Mesenchymal stem cell (in vitro differentiated cells and primary cell): ENCODE measurements at regions not wholly inside any gene's neighbourhood (a gene's known extent, or its start where the extent isn't known, plus 50 kb on each side); places are given as distances from the start of the nearest gene placed in this dataset.
A peak's percentile ranks its signal among the peaks of the same experiment; 100 is the strongest.

Experiments used
- DNase-seq: peaks from one replicate; pipeline ENCODE4 v3.0.0-alpha.2; 2013
- H2AFZ ChIP-seq: one replicate; pipeline ENCODE4 v1.6.1; 2013; ENCODE audit warnings: low read depth, mild to moderate bottlenecking, control low read depth, inconsistent platforms, low read length, moderate library complexity
- H2AK5ac ChIP-seq: 2 replicates; pipeline ENCODE4 v1.6.1; 2013; ENCODE audit warnings: low read length, moderate library complexity, mild to moderate bottlenecking, inconsistent platforms; ENCODE audit not compliant: severe bottlenecking
- H2BK120ac ChIP-seq: one replicate; pipeline ENCODE4 v1.6.1; 2013; ENCODE audit warnings: low read depth, mild to moderate bottlenecking, inconsistent platforms, low read length, moderate library complexity
- H2BK12ac ChIP-seq, 2 experiments: one replicate each; pipeline ENCODE4 v1.6.1; 2013; ENCODE audit warnings: inconsistent platforms in 2 of 2, low read length in 2 of 2, mild to moderate bottlenecking in 2 of 2, moderate library complexity in 2 of 2, control low read depth in 1 of 2
- H2BK15ac ChIP-seq: one replicate; pipeline ENCODE4 v1.6.1; 2013; ENCODE audit warnings: mild to moderate bottlenecking, low read depth, inconsistent platforms; ENCODE audit not compliant: poor library complexity, severe bottlenecking
- H2BK5ac ChIP-seq: 2 replicates; pipeline ENCODE4 v1.6.1; 2013; ENCODE audit warnings: low read depth, mild to moderate bottlenecking, low read length, control low read depth, inconsistent platforms; ENCODE audit not compliant: poor library complexity, severe bottlenecking
- H3K14ac ChIP-seq, 2 experiments: one replicate each; pipeline ENCODE4 v1.6.1; 2013; ENCODE audit warnings: inconsistent platforms in 2 of 2, low read length in 2 of 2, control low read depth in 1 of 2, mild to moderate bottlenecking in 1 of 2, moderate library complexity in 1 of 2
- H3K18ac ChIP-seq, 2 experiments: one replicate each; pipeline ENCODE4 v1.6.1; 2013; ENCODE audit warnings: inconsistent platforms in 2 of 2, low read length in 2 of 2, control low read depth in 1 of 2, low read depth in 1 of 2, mild to moderate bottlenecking in 1 of 2
- H3K23ac ChIP-seq, 2 experiments: one replicate each; pipeline ENCODE4 v1.6.1; 2013; ENCODE audit warnings: inconsistent platforms in 2 of 2, low read length in 2 of 2, mild to moderate bottlenecking in 2 of 2, moderate library complexity in 2 of 2, control low read depth in 1 of 2
- H3K27ac ChIP-seq: 2 replicates; pipeline ENCODE4 v1.5.1; 2013; ENCODE audit warnings: mild to moderate bottlenecking, moderate library complexity, low read length, control low read depth, inconsistent platforms; ENCODE audit not compliant: poor library complexity, severe bottlenecking
- H3K27me3 ChIP-seq, 2 experiments: 2 replicates each; pipeline versions ENCODE4 v1.6.1 to v1.7.0; 2013; ENCODE audit warnings: low read length in 2 of 2, mild to moderate bottlenecking in 2 of 2, moderate library complexity in 2 of 2, control low read depth in 1 of 2, inconsistent platforms in 1 of 2; ENCODE audit not compliant: control insufficient read depth in 1 of 2, insufficient read depth in 1 of 2
- H3K36me3 ChIP-seq, 2 experiments: 2 replicates each; pipeline versions ENCODE4 v1.6.1 to v1.7.0; 2013; ENCODE audit warnings: low read length in 2 of 2, control low read depth in 1 of 2, inconsistent platforms in 1 of 2, low read depth in 1 of 2, mild to moderate bottlenecking in 1 of 2; ENCODE audit not compliant: insufficient read depth in 2 of 2, control insufficient read depth in 1 of 2
- H3K4ac ChIP-seq, 2 experiments: one replicate each; pipeline ENCODE4 v1.6.1; 2013; ENCODE audit warnings: inconsistent platforms in 2 of 2, low read length in 2 of 2, mild to moderate bottlenecking in 2 of 2, moderate library complexity in 2 of 2, control low read depth in 1 of 2, low read depth in 1 of 2
- H3K4me1 ChIP-seq: 2 replicates; pipeline ENCODE4 v1.6.1; 2013; ENCODE audit warnings: low read depth, low read length, control low read depth; ENCODE audit not compliant: control insufficient read depth, insufficient read depth
- H3K4me2 ChIP-seq: 2 replicates; pipeline ENCODE4 v1.6.1; 2013; ENCODE audit warnings: low read length, mild to moderate bottlenecking, inconsistent platforms; ENCODE audit not compliant: poor library complexity, severe bottlenecking
- H3K4me3 ChIP-seq, 2 experiments: 2 replicates each; pipeline versions ENCODE4 v1.5.1 to v1.7.0; 2013; ENCODE audit warnings: low read length in 2 of 2, mild to moderate bottlenecking in 2 of 2, control low read depth in 1 of 2, low read depth in 1 of 2; ENCODE audit not compliant: insufficient read depth in 1 of 2
- H3K79me1 ChIP-seq: replicated peaks from 2 replicates; pipeline ENCODE4 v1.6.1; 2013; ENCODE audit warnings: mild to moderate bottlenecking, control low read depth, low read length, inconsistent platforms; ENCODE audit not compliant: poor library complexity, severe bottlenecking
- H3K9ac ChIP-seq: 2 replicates; pipeline ENCODE4 v1.7.0; 2013; ENCODE audit warnings: mild to moderate bottlenecking, low read length, moderate library complexity
- H3K9me3 ChIP-seq: 2 replicates; pipeline ENCODE4 v1.7.0; 2013; ENCODE audit warnings: mild to moderate bottlenecking, low read length; ENCODE audit not compliant: control insufficient read depth
- H4K8ac ChIP-seq: one replicate; pipeline ENCODE4 v1.6.1; 2013; ENCODE audit warnings: inconsistent platforms, mild to moderate bottlenecking, low read length, moderate library complexity
- H4K91ac ChIP-seq: one replicate; pipeline ENCODE4 v1.6.1; 2013; ENCODE audit warnings: mild to moderate bottlenecking, low read length, inconsistent platforms
- WGBS: methylation state at CpG from one replicate; pipeline ENCODE4 v1.1.7; 2013; ENCODE audit warnings: mixed read lengths; 5-methylcytosine and 5-hydroxymethylcytosine counted together

- DNase-seq: no peak
- Histone ChIP-seq H3K23ac (no peak overlapping the region), H2BK12ac (no peak overlapping the region), H2BK5ac (no peak overlapping the region), H4K8ac (no peak overlapping the region), H3K36me3 (no peaks in the 10 kb centered on the region), H3K27ac (no peak overlapping the region), H4K91ac (no peak overlapping the region), H3K18ac (peak overlapping the region in 1 of 2 experiments; percentile 30), H3K4me2 (no peak overlapping the region), H3K9me3 (no peaks in the 10 kb centered on the region), H3K27me3 (peaks cover 0 to 28% of the 10 kb centered on the region in 2 experiments), H3K4me3 (no peak overlapping the region), H3K4ac (peak overlapping the region in 1 of 2 experiments; percentile 16), H3K9ac (no peak overlapping the region), H2AK5ac (no peak overlapping the region), H2BK120ac (no peak overlapping the region), H3K4me1 (peaks cover 2% of the 10 kb centered on the region), H3K14ac (no peak overlapping the region), H3K79me1 (no peaks in the 10 kb centered on the region), H2AFZ (no peak overlapping the region), H2BK15ac (no peak overlapping the region)
- WGBS: 66% methylated on average over 7 of the region's 8 CpGs
These were observed 212.4 kb upstream of the LRFN2 start for GRCh38 chr6:40799296-40800140.

DNA sequence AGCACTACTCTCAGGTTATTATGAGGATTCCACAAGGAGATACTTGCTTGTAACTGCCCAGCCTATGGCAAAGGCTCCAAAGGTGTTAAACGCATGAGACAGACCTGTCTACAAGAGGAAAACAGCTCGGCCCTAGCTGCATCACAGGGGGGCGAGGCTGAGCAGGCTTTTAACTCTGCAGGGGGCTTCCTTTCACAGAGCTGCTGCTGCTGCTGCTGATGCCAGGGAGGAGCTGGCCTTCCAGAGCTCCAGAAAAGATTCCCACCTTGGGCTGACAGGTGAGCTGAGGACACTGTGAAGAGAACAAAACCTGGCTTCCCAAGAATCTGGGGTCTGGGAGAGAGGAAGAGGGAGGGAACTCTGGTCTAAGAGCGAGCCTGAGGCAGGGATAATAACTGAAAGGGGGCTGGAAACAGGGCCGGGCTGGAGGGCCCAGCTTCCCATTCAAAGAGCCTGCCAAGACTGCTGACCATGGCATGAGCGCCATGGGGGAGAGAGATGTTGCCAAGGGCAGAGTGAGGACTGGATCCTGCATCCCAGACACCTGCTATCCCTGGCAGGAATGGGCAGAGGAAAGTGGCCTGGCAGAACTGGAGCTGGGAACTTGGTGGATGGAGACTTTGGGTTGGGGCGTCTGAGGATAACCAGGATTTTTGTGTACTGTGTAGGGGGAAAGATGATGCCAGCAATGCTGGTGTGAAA is 211.1 kb upstream of the LRFN2 start:
- WGBS: 82% methylated on average over 7 of the region's 7 CpGs
- Histone ChIP-seq H3K27me3 (peaks cover 2 to 35% of the 10 kb centered on the region in 2 experiments), H3K27ac (no peak overlapping the region)

DNA sequence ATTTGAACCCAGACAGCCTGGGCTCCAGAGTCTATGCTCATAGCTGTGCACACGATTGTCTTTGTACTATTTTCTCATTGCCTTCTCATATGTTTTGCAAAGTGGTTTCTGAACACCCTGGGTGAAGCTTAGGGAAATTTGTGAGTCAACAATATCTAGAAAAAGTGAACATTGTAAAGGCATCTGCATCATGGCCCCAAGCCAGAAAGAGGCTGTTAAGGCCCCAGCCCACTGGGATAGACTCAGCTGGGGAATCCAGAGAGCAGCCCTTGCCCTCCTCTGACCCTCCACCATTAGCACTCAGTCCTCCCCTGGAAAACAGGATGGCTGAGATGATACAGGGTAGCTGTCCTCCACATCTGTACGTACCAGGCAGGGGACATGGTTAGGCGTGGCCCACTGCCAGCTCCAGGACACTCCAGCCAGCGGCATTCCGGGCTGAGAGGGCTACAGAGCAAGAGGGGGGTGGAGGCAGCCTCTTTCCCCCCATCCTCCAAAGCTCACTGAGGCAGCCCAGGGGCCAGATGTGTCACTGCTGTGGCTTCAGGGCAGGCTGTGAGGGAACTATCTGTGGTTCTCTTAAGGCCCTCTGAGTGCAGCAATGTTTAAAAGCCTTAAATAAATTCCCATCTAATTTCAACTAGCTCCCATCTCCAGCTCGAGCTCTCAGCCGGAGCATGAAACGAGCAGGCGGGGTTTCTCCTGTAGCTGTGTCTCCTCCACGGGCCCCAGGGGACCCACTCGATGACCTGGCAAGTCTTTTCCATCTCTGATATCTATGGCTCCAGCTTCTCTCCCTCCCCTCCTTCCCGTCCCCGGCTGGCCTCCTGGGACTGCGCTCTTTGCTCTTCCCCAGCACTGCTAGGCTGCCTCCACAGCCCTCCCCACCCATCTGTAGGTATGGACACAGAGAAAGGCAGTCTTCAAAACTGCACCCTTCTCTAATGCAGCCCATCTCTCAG is 209.4 kb upstream of the LRFN2 start:
- H3K4ac ChIP-seq: peak overlapping the region in 1 of 2 experiments; percentile 63
- peak overlapping the region in 1 of 2 experiments; percentile 18 for H3K23ac ChIP-seq
- H2BK120ac ChIP-seq: no peak overlapping the region
- H3K4me2 ChIP-seq: no peak overlapping the region
- H3K4me3 ChIP-seq: no peak overlapping the region
- H3K9me3 ChIP-seq: no peaks in the 10 kb centered on the region
- H3K14ac ChIP-seq: peak overlapping the region in 1 of 2 experiments; percentile 77
- no peak overlapping the region for H2AFZ ChIP-seq
- peak overlapping the region in 1 of 2 experiments; percentile 35 for H2BK12ac ChIP-seq
- H3K18ac ChIP-seq: no peak overlapping the region
- H2AK5ac ChIP-seq: no peak overlapping the region
- peak; percentile 32 for DNase-seq
- no peaks in the 10 kb centered on the region for H3K4me1 ChIP-seq
- H3K27me3 ChIP-seq: peaks cover 16 to 36% of the 10 kb centered on the region in 2 experiments
- no peaks in the 10 kb centered on the region for H3K36me3 ChIP-seq
- H2BK5ac ChIP-seq: no peak overlapping the region
- 63% methylated on average over 11 of the region's 14 CpGs for WGBS
- no peak overlapping the region for H3K9ac ChIP-seq
- H2BK15ac ChIP-seq: peak overlapping the region; percentile 36
- H3K79me1 ChIP-seq: no peaks in the 10 kb centered on the region
- no peak overlapping the region for H3K27ac ChIP-seq
- peak overlapping the region; percentile 38 for H4K8ac ChIP-seq
- H4K91ac ChIP-seq: peak overlapping the region; percentile 75

More for the DNA sequence above, 211.1 kb upstream of the LRFN2 start:
- H3K9me3 ChIP-seq: no peaks in the 10 kb centered on the region
- H2BK15ac ChIP-seq: no peak overlapping the region
- no peak overlapping the region for H4K91ac ChIP-seq
- no peak overlapping the region for H2AFZ ChIP-seq
- DNase-seq: no peak
- H3K14ac ChIP-seq: peak overlapping the region in 1 of 2 experiments; percentile 29
- H3K4me3 ChIP-seq: no peak overlapping the region
- H3K23ac ChIP-seq: no peak overlapping the region
- no peaks in the 10 kb centered on the region for H3K36me3 ChIP-seq
- H2BK12ac ChIP-seq: no peak overlapping the region
- H3K4me2 ChIP-seq: no peak overlapping the region
- H3K9ac ChIP-seq: no peak overlapping the region
- peaks cover 2% of the 10 kb centered on the region for H3K4me1 ChIP-seq
- no peak overlapping the region for H3K18ac ChIP-seq
- no peak overlapping the region for H3K4ac ChIP-seq
- H4K8ac ChIP-seq: no peak overlapping the region
- H2AK5ac ChIP-seq: no peak overlapping the region
- no peak overlapping the region for H2BK120ac ChIP-seq
- H3K79me1 ChIP-seq: no peaks in the 10 kb centered on the region
- no peak overlapping the region for H2BK5ac ChIP-seq
